Neuronal stem cell (in vitro differentiated cells): ENCODE measurements at regions not wholly inside any gene's neighbourhood (a gene's known extent, or its start where the extent isn't known, plus 50 kb on each side); places are given as distances from the start of the nearest gene placed in this dataset.

Experiments used
- DNase-seq: peaks from one replicate; pipeline ENCODE4 v3.0.0-alpha.2; 2013; ENCODE audit warnings: low spot score
- H2AFZ ChIP-seq: one replicate; pipeline ENCODE4 v1.6.1; 2013; ENCODE audit warnings: mild to moderate bottlenecking, low read length, inconsistent platforms
- H2AK5ac ChIP-seq: 2 replicates; pipeline ENCODE4 v1.6.1; 2013; ENCODE audit warnings: low read depth, mild to moderate bottlenecking, inconsistent platforms, low read length, moderate library complexity, mixed read lengths
- H2BK120ac ChIP-seq: 2 replicates; pipeline ENCODE4 v1.6.1; 2013; ENCODE audit warnings: low read depth, mild to moderate bottlenecking, inconsistent platforms, low read length, moderate library complexity, mixed read lengths
- H2BK12ac ChIP-seq: one replicate; pipeline ENCODE4 v1.6.1; 2013; ENCODE audit warnings: low read length, inconsistent platforms
- H2BK15ac ChIP-seq: 2 replicates; pipeline ENCODE4 v1.6.1; 2013; ENCODE audit warnings: mild to moderate bottlenecking, low read length, inconsistent platforms, mixed read lengths
- H2BK5ac ChIP-seq: one replicate; pipeline ENCODE4 v1.6.1; 2013; ENCODE audit warnings: inconsistent platforms, mild to moderate bottlenecking, low read length, moderate library complexity
- H3K14ac ChIP-seq: one replicate; pipeline ENCODE4 v1.6.1; 2013; ENCODE audit warnings: low read length, inconsistent platforms
- H3K18ac ChIP-seq: 2 replicates; pipeline ENCODE4 v1.6.1; 2013; ENCODE audit warnings: low read length, inconsistent platforms
- H3K23ac ChIP-seq: 2 replicates; pipeline ENCODE4 v1.6.1; 2013; ENCODE audit warnings: low read depth, mild to moderate bottlenecking, mixed read lengths, low read length, inconsistent platforms; ENCODE audit not compliant: poor library complexity
- H3K27ac ChIP-seq: replicated peaks from 3 replicates; pipeline ENCODE4 v1.5.1; 2013; ENCODE audit warnings: low read length, inconsistent platforms
- H3K27me3 ChIP-seq, 3 experiments: 2 replicates each; pipeline ENCODE4 v1.6.1; 2013; ENCODE audit warnings: low read length in 3 of 3, mild to moderate bottlenecking in 2 of 3, inconsistent platforms in 1 of 3, low read depth in 1 of 3, mixed read lengths in 1 of 3, moderate library complexity in 1 of 3; ENCODE audit not compliant: control insufficient read depth in 3 of 3, insufficient read depth in 3 of 3
- H3K36me3 ChIP-seq, 2 donors: replicated peaks in 1 of 2; 2 replicates each; pipeline ENCODE4 v1.6.1; 2013; ENCODE audit warnings: low read length in 2 of 2; ENCODE audit not compliant: control insufficient read depth in 2 of 2, insufficient read depth in 2 of 2
- H3K4ac ChIP-seq: 2 replicates; pipeline ENCODE4 v1.6.1; 2013; ENCODE audit warnings: inconsistent platforms, mild to moderate bottlenecking, low read length, moderate library complexity
- H3K4me1 ChIP-seq, 2 donors: 1 replicate in 1 of 2; 2 replicates in 1 of 2; pipeline ENCODE4 v1.6.1; 2013; ENCODE audit warnings: low read length in 2 of 2, low read depth in 1 of 2; ENCODE audit not compliant: control insufficient read depth in 2 of 2, insufficient read depth in 1 of 2
- H3K4me2 ChIP-seq: one replicate; pipeline ENCODE4 v1.6.1; 2013; ENCODE audit warnings: mild to moderate bottlenecking, low read length, inconsistent platforms; ENCODE audit not compliant: insufficient read depth, poor library complexity, severe bottlenecking
- H3K4me3 ChIP-seq, 2 donors: 2 replicates each; pipeline ENCODE4 v1.5.1; 2013; ENCODE audit warnings: low read length in 2 of 2, mild to moderate bottlenecking in 2 of 2, inconsistent platforms in 1 of 2, moderate library complexity in 1 of 2
- H3K79me1 ChIP-seq: one replicate; pipeline ENCODE4 v1.6.1; 2013; ENCODE audit warnings: low read depth, mild to moderate bottlenecking, inconsistent platforms, low read length, moderate library complexity
- H3K9ac ChIP-seq: one replicate; pipeline ENCODE4 v1.6.1; 2013; ENCODE audit warnings: mild to moderate bottlenecking, low read depth, low read length, inconsistent platforms; ENCODE audit not compliant: poor library complexity
- H3K9me3 ChIP-seq, 2 donors: replicated peaks in 1 of 2; 2 replicates each; pipeline versions ENCODE3 to v1.6.1; 2013; ENCODE audit warnings: low read length in 2 of 2, mild to moderate bottlenecking in 2 of 2, inconsistent platforms in 1 of 2, low read depth in 1 of 2, mixed read lengths in 1 of 2, moderate library complexity in 1 of 2; ENCODE audit not compliant: control insufficient read depth in 2 of 2, insufficient read depth in 1 of 2
- H4K8ac ChIP-seq: one replicate; pipeline ENCODE4 v1.6.1; 2013; ENCODE audit warnings: low read depth, mild to moderate bottlenecking, inconsistent platforms, low read length, moderate library complexity
- H4K91ac ChIP-seq: one replicate; pipeline ENCODE4 v1.6.1; 2013; ENCODE audit warnings: low read length, low read depth, mild to moderate bottlenecking, inconsistent platforms; ENCODE audit not compliant: poor library complexity
- WGBS, 2 donors: extraction: QIAGEN DNeasy Blood & Tissue Kit; methylation state at CpG; one replicate each; pipeline ENCODE4 v1.1.7; 2013; ENCODE audit warnings: missing lambda C conversion rate in 2 of 2, mixed read lengths in 1 of 2; ENCODE audit not compliant: insufficient read length in 2 of 2, insufficient replicate concordance in 1 of 2; ENCODE audit errors: extremely low coverage in 2 of 2; 5-methylcytosine and 5-hydroxymethylcytosine counted together

- Histone ChIP-seq H3K4ac (no peak overlapping the region), H2AFZ (no peak overlapping the region), H3K4me1 (no peaks in the 10 kb centered on the region), H3K4me3 (no peak overlapping the region), H3K9me3 (no peaks in the 10 kb centered on the region), H3K9ac (no peak overlapping the region), H2BK12ac (no peak overlapping the region), H2AK5ac (no peak overlapping the region), H3K27ac (no peak overlapping the region), H3K23ac (no peak overlapping the region), H2BK15ac (no peak overlapping the region), H3K14ac (no peak overlapping the region), H2BK5ac (no peak overlapping the region), H2BK120ac (no peak overlapping the region), H4K8ac (no peak overlapping the region), H3K4me2 (no peak overlapping the region), H4K91ac (no peak overlapping the region), H3K18ac (no peak overlapping the region), H3K36me3 (peaks cover 0 to 32% of the 10 kb centered on the region in 2 donors), H3K27me3 (no peaks in the 10 kb centered on the region), H3K79me1 (no peaks in the 10 kb centered on the region)
- no peak for DNase-seq
- no CpG with 5 or more reads among the region's 2 CpGs for WGBS, 2 donors
Observed at GRCh38 chr6:144778056-144778455, 492.9 kb downstream of the UTRN start.

DNA sequence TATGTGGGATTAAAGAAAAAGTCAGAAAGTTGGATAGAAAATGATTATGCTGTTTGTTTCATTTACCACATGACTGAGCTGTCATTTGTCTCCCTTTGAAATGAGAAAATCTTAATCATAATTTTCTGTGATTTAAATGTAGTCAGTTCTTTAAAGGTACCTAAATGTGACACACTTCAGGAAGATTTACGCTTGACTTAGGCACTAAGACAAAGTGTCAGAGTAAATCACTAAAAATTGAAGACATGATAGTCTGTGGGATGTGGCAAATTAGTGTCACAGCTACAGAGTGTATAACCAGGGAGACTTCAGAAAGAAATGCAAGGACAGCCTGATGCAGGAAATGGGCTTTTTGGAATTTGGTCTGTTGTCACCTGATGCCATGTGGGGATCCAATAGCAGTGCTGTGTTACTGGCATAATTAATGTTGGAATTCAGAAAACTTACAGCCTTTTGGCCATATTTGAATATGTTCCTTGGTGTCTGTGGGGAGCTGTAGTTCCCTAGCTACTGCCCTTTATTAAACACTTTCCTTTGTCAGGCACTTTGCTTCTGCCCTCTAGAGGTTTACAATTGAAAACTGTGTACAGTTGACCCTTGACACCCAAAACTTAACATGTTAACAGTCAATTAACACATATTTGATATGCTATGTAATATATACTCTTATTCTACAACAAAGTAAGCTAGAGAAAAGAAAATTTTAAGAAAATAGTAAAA, 493.8 kb downstream of the UTRN start:
- Histone ChIP-seq H2AFZ (no peak overlapping the region), H3K4me1 (no peaks in the 10 kb centered on the region), H3K9ac (no peak overlapping the region), H2BK15ac (no peak overlapping the region), H3K36me3 (peaks cover 0 to 26% of the 10 kb centered on the region in 2 donors), H3K27me3 (no peaks in the 10 kb centered on the region), H2AK5ac (no peak overlapping the region), H3K23ac (no peak overlapping the region), H2BK5ac (no peak overlapping the region), H3K4me3 (no peak overlapping the region), H4K91ac (no peak overlapping the region), H2BK12ac (no peak overlapping the region), H3K4ac (no peak overlapping the region), H2BK120ac (no peak overlapping the region), H3K79me1 (no peaks in the 10 kb centered on the region), H4K8ac (no peak overlapping the region), H3K4me2 (no peak overlapping the region), H3K18ac (no peak overlapping the region), H3K14ac (no peak overlapping the region), H3K27ac (no peak overlapping the region), H3K9me3 (no peaks in the 10 kb centered on the region)
- WGBS, 2 donors = no CpG with 5 or more reads among the region's 1 CpG
- DNase-seq = no peak

- no CpG with 5 or more reads among the region's 3 CpGs for WGBS, 2 donors
- Histone ChIP-seq H3K4me2 (no peak overlapping the region), H2BK12ac (no peak overlapping the region), H3K79me1 (no peaks in the 10 kb centered on the region), H2AK5ac (no peak overlapping the region), H3K23ac (no peak overlapping the region), H3K4ac (no peak overlapping the region), H3K27me3 (no peaks in the 10 kb centered on the region), H3K9ac (no peak overlapping the region), H3K4me3 (no peak overlapping the region), H2AFZ (no peak overlapping the region), H3K36me3 (peaks cover 0 to 2% of the 10 kb centered on the region in 2 donors), H2BK120ac (no peak overlapping the region), H3K18ac (no peak overlapping the region), H3K14ac (no peak overlapping the region), H2BK5ac (no peak overlapping the region), H2BK15ac (no peak overlapping the region), H3K27ac (no peak overlapping the region), H4K8ac (no peak overlapping the region), H4K91ac (no peak overlapping the region), H3K4me1 (peaks cover 1 to 5% of the 10 kb centered on the region in 2 donors), H3K9me3 (no peaks in the 10 kb centered on the region)
- DNase-seq = no peak
Observed at GRCh38 chr6:144781836-144782235, 496.7 kb downstream of the UTRN start.

DNA sequence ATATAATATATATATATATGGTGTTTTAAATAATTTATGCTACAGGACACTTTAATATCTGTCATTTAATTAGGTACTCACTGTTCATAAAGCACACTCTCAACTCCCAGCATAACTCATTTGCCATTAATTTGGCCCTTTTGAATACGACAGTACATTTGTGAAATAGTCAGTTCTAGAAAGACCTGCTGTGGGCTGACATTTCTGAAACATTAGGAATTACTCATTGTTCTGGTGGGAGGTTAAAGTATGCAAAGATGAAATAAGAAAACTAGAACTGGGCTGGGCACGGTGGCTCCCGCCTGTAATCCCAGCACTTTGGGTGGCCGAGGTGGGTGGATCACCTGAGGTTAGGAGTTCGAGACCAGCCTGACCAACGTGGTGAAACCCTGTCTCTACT, 497.5 kb downstream of the UTRN start:
- no peak overlapping the region for H2BK15ac ChIP-seq
- H2BK12ac ChIP-seq = no peak overlapping the region
- no CpG with 5 or more reads among the region's 6 CpGs for WGBS, 2 donors

More for the DNA sequence above, 497.5 kb downstream of the UTRN start:
- Histone ChIP-seq H3K27me3 (no peaks in the 10 kb centered on the region), H3K4me2 (no peak overlapping the region), H3K4ac (no peak overlapping the region), H3K27ac (no peak overlapping the region), H2BK120ac (no peak overlapping the region), H3K4me1 (peaks cover 2 to 8% of the 10 kb centered on the region in 2 donors), H2AFZ (no peak overlapping the region), H2AK5ac (no peak overlapping the region), H3K18ac (no peak overlapping the region), H3K14ac (no peak overlapping the region), H2BK5ac (no peak overlapping the region), H3K4me3 (no peak overlapping the region), H4K91ac (no peak overlapping the region), H3K36me3 (peaks cover 0 to 2% of the 10 kb centered on the region in 2 donors), H3K23ac (no peak overlapping the region), H3K9ac (no peak overlapping the region), H3K79me1 (no peaks in the 10 kb centered on the region), H3K9me3 (no peaks in the 10 kb centered on the region), H4K8ac (no peak overlapping the region)
- no peak for DNase-seq
